ENCODE measurements at regions not wholly inside any gene's neighbourhood (a gene's known extent, or its start where the extent isn't known, plus 50 kb on each side); places are given as distances from the start of the nearest gene placed in this dataset.

- no peak for TF ChIP-seq CTCF (conservative IDR thresholded peaks at IDR 0.05)
- no peak for TF ChIP-seq EZH2 (IDR thresholded peaks at IDR 0.05; ENCODE audit: low read depth)
Measured at GRCh38 chr6:91744566-91744965, 1157.7 kb upstream of the MAP3K7 start.
